GM12878 (cell line): ENCODE measurements at regions not wholly inside any gene's neighbourhood (a gene's known extent, or its start where the extent isn't known, plus 50 kb on each side); places are given as distances from the start of the nearest gene placed in this dataset.

Experiments
- ATAC-seq: fragments of 200-7000 bp; cut with Tn5 transposase; 3 replicates; pipeline ENCODE4 v1.9.1; 2020; ENCODE audit warnings: mild to moderate bottlenecking, moderate library complexity
- BruUV-seq: library from RNA; stranded (reverse); fragments of 400-500 nt; replicated peaks from 2 replicates; lab custom pipeline; 2021; lab: Mats Ljungman, UMichigan
- CTCF ChIA-PET: fragments of 300-600 bp; sonication (Branson Sonifier 250); formaldehyde crosslinking; extraction: SDS; loops from one replicate; lab custom pipeline; 2021; ENCODE audit warnings: inconsistent platforms; lab: Yijun Ruan, JAX
- POLR2A ChIA-PET: fragments of 350-600 bp; formaldehyde crosslinking; extraction: SDS; loops from one replicate; lab custom pipeline; 2021; ENCODE audit warnings: inconsistent platforms; lab: Charles Lee
- RAD21 ChIA-PET: fragments of 300-600 bp; sonication (Branson Sonifier 250); formaldehyde crosslinking; loops from one replicate; lab custom pipeline; 2023; ENCODE audit warnings: antibody characterized with exemption; ENCODE audit not compliant: unreplicated experiment; lab: Charles Lee
- SMC1A ChIA-PET: fragments of 300-600 bp; sonication (Branson Sonifier 250); formaldehyde crosslinking; loops from one replicate; lab custom pipeline; 2023; ENCODE audit not compliant: unreplicated experiment, uncharacterized antibody; lab: Charles Lee
- DNase-seq: peaks from one replicate; pipeline ENCODE4 v3.0.0-alpha.2; 2011; ENCODE audit warnings: low read depth, low spot score
- FAIRE-seq: peaks from 3 replicates; lab custom pipeline; 2011; peaks lifted over from hg19 to GRCh38; lab: Jason Lieb, UNC
- H2AFZ ChIP-seq: 2 replicates; pipeline ENCODE4 v1.6.0; 2011; ENCODE audit warnings: low read depth, low read length, control low read depth; ENCODE audit not compliant: control insufficient read depth
- H3K27ac ChIP-seq: 2 replicates; pipeline ENCODE4 v1.5.1; 2011; ENCODE audit warnings: control low read depth; ENCODE audit not compliant: control insufficient read depth, insufficient read depth
- H3K27me3 ChIP-seq, 2 experiments: replicated peaks in 1 of 2; 2 replicates each; pipeline versions ENCODE4 v1.6.0 to v1.6.1; 2011; ENCODE audit warnings: low read length in 1 of 2; ENCODE audit not compliant: control insufficient read depth in 2 of 2, insufficient read depth in 2 of 2
- H3K36me3 ChIP-seq, 2 experiments: 2 replicates each; pipeline ENCODE4 v1.5.1; 2011; ENCODE audit warnings: low read length in 1 of 2; ENCODE audit not compliant: control insufficient read depth in 2 of 2, insufficient read depth in 2 of 2
- H3K4me1 ChIP-seq: 2 replicates; pipeline ENCODE4 v1.6.1; 2011; ENCODE audit warnings: mild to moderate bottlenecking, low read length, moderate library complexity, mixed read lengths; ENCODE audit not compliant: control insufficient read depth, insufficient read depth
- H3K4me2 ChIP-seq: 2 replicates; pipeline ENCODE4 v1.6.0; 2011; ENCODE audit warnings: control low read depth; ENCODE audit not compliant: control insufficient read depth, insufficient read depth
- H3K4me3 ChIP-seq: fragments of 200-600 bp; sonication (generic); 2 replicates; pipeline ENCODE4 v1.5.1; 2016
- H3K79me2 ChIP-seq: 2 replicates; pipeline ENCODE4 v1.6.0; 2011; ENCODE audit warnings: low read length; ENCODE audit not compliant: control insufficient read depth, insufficient read depth
- H3K9ac ChIP-seq: 2 replicates; pipeline ENCODE4 v1.8.0; 2011; ENCODE audit warnings: low read length, control low read depth, mixed read lengths; ENCODE audit not compliant: control insufficient read depth, insufficient read depth
- H3K9me3 ChIP-seq: replicated peaks from 3 replicates; pipeline ENCODE4 v1.5.1; 2011; ENCODE audit warnings: mild to moderate bottlenecking, low read length; ENCODE audit not compliant: control insufficient read depth, insufficient read depth
- H4K20me1 ChIP-seq: 2 replicates; pipeline ENCODE4 v1.6.0; 2011; ENCODE audit not compliant: control insufficient read depth, insufficient read depth
- ASH2L ChIP-seq: fragments of 300-600, 200-600 bp; sonication (generic); IDR thresholded peaks from 2 replicates; pipeline ENCODE4 v1.6.1; 2017; ENCODE audit warnings: low read depth, mild to moderate bottlenecking, borderline replicate concordance
- CHD4 ChIP-seq: fragments of 200-600 bp; sonication (generic); IDR thresholded peaks from 2 replicates; pipeline ENCODE4 v1.6.1; 2016; ENCODE audit warnings: mild to moderate bottlenecking
- ETV6 ChIP-seq, 2 experiments: fragments of 450-650 bp in 1 of 2; IDR thresholded peaks in 1 of 2; conservative IDR thresholded peaks in 1 of 2; 2 replicates each; pipeline ENCODE4 v1.6.1; 2014; ENCODE audit warnings: antibody characterized with exemption in 1 of 2, borderline replicate concordance in 1 of 2, low read depth in 1 of 2, mild to moderate bottlenecking in 1 of 2, moderate library complexity in 1 of 2
- NFYA ChIP-seq: IDR thresholded peaks from 2 replicates; pipeline ENCODE4 v1.6.1; 2011; ENCODE audit warnings: low read depth, mild to moderate bottlenecking, low read length, improper control_type of control experiment, borderline replicate concordance
- RFX5 ChIP-seq: IDR thresholded peaks from 2 replicates; pipeline ENCODE4 v1.6.1; 2011; ENCODE audit warnings: low read depth, low read length, improper control_type of control experiment
- SMARCA5 ChIP-seq: fragments of 450-650 bp; IDR thresholded peaks from 2 replicates; pipeline ENCODE4 v1.6.1; 2017; ENCODE audit warnings: mild to moderate bottlenecking
- SUPT20H ChIP-seq: IDR thresholded peaks from 2 replicates; pipeline ENCODE4 v1.6.1; 2011; ENCODE audit warnings: low read depth, mild to moderate bottlenecking, low read length, moderate library complexity, borderline replicate concordance; ENCODE audit not compliant: control insufficient read depth
- ZSCAN29 ChIP-seq: fragments of 450-650 bp; IDR thresholded peaks from 2 replicates; pipeline ENCODE4 v1.6.1; 2017; ENCODE audit warnings: mild to moderate bottlenecking, moderate library complexity
- ZZZ3 ChIP-seq: IDR thresholded peaks from 2 replicates; pipeline ENCODE4 v1.6.1; 2011; ENCODE audit warnings: low read depth; ENCODE audit not compliant: control insufficient read depth, insufficient read length
- WGBS: methylation state at CpG from one replicate; pipeline ENCODE4 v1.1.6; 2016; ENCODE audit warnings: low lambda C conversion rate; ENCODE audit not compliant: insufficient replicate concordance, insufficient coverage; ENCODE audit errors: missing lambda C conversion rate; 5-methylcytosine and 5-hydroxymethylcytosine counted together
- in situ Hi-C: fragments of 300-500 bp; cut with MboI; formaldehyde crosslinking; loops from 9 replicates; pipeline ENCODE4 v1.14.3; 2018; ENCODE audit warnings: mixed read lengths
- intact Hi-C: fragments of 100-400 bp; cut with micrococcal nuclease; formaldehyde crosslinking; loops from one replicate; pipeline ENCODE4 v1.14.2; 2022; ENCODE audit not compliant: unreplicated experiment
- TF ChIP-seq, protein P1 (sequence below): fragments of 450-650 bp; IDR thresholded peaks from 2 replicates; pipeline ENCODE4 v1.6.1; 2016; ENCODE audit warnings: mild to moderate bottlenecking, moderate library complexity, borderline replicate concordance
- TF ChIP-seq, protein P2 (sequence below): fragments of 450-650 bp; formaldehyde crosslinking; IDR thresholded peaks from 2 replicates; pipeline ENCODE4 v1.5.0; 2022; ENCODE audit warnings: mild to moderate bottlenecking, missing genetic modification characterization
- TF ChIP-seq, protein P3 (sequence below): fragments of 450-650 bp; IDR thresholded peaks from 2 replicates; pipeline ENCODE4 v1.6.1; 2017; ENCODE audit warnings: mild to moderate bottlenecking, low read depth, inconsistent platforms; ENCODE audit not compliant: poor library complexity, severe bottlenecking

DNA sequence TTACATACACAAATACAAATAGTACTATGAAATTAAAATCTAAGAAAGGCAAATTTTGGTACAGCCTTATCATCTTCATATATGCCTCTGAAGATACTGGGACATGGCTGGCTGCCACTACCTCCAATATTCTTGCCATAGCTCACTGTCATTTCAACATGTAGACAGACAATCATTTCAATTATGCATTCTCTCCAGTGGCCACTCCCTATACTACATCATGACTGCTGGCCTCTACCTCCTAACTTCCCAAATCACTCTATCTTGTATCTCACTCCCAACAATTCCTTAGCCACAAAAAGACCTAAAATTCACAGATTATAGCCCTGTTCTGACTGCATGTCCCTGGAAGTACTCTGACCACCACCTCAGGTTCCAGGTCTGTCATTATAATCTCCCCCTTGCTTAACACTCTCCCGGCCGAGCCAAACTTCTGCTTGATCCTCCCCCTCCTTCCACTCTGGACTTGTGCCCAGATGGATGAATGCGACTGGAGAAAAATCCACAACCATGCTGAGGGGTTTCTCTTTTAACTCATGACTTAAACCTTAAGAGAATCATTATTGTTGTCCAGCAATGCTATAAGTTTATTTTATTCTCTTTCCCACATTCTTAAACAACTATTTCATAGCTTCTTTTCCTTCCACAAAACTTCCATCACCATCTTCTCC lies 225.3 kb upstream of the TLE4 start (continued):
- TF ChIP-seq, protein P1, sequence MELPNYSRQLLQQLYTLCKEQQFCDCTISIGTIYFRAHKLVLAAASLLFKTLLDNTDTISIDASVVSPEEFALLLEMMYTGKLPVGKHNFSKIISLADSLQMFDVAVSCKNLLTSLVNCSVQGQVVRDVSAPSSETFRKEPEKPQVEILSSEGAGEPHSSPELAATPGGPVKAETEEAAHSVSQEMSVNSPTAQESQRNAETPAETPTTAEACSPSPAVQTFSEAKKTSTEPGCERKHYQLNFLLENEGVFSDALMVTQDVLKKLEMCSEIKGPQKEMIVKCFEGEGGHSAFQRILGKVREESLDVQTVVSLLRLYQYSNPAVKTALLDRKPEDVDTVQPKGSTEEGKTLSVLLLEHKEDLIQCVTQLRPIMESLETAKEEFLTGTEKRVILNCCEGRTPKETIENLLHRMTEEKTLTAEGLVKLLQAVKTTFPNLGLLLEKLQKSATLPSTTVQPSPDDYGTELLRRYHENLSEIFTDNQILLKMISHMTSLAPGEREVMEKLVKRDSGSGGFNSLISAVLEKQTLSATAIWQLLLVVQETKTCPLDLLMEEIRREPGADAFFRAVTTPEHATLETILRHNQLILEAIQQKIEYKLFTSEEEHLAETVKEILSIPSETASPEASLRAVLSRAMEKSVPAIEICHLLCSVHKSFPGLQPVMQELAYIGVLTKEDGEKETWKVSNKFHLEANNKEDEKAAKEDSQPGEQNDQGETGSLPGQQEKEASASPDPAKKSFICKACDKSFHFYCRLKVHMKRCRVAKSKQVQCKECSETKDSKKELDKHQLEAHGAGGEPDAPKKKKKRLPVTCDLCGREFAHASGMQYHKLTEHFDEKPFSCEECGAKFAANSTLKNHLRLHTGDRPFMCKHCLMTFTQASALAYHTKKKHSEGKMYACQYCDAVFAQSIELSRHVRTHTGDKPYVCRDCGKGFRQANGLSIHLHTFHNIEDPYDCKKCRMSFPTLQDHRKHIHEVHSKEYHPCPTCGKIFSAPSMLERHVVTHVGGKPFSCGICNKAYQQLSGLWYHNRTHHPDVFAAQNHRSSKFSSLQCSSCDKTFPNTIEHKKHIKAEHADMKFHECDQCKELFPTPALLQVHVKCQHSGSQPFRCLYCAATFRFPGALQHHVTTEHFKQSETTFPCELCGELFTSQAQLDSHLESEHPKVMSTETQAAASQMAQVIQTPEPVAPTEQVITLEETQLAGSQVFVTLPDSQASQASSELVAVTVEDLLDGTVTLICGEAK = no peak
- no peak for TF ChIP-seq ETV6 (conservative IDR thresholded peaks at IDR 0.05 in 1 of 2, IDR thresholded peaks at IDR 0.05 in 1 of 2; ENCODE audit: borderline replicate concordance in 1 of 2, low read depth in 1 of 2)

DNA sequence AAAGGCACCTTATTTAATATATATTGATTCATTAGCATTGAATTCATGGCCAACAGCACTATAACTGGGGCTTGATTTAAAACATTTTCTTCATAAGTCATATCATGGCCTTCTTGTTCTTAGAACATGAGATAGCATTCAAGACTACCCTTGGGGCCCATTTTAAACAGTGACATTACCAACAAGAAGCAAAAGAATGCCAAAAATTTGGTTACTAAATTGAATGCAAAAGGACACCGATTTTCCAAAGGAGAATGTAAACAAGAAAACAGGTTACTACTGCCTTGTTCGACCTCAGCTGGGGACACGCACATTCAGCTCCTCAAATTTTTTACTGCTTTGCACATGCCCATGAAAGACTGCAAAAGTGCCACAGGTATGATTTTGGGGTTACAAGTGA lies 219.4 kb upstream of the TLE4 start:
- ATAC-seq (no peak), DNase-seq (no peak), FAIRE-seq (no peak)
- no peak overlapping the region for H2AFZ ChIP-seq
- RAD21 ChIA-PET = no interaction called here
- H3K4me2 ChIP-seq = no peak overlapping the region
- BruUV-seq = no TSS peak
- no peaks in the 10 kb centered on the region for H3K27me3 ChIP-seq
- WGBS = 34% methylated on average over 3 of the region's 3 CpGs
- H3K27ac ChIP-seq = no peak overlapping the region
- intact Hi-C loops = no loop called here
- H3K79me2 ChIP-seq = no peaks in the 10 kb centered on the region
- CTCF ChIA-PET = no interaction called here
- no peak overlapping the region for H3K4me3 ChIP-seq
- H3K36me3 ChIP-seq = no peaks in the 10 kb centered on the region
- no peaks in the 10 kb centered on the region for H3K4me1 ChIP-seq
- POLR2A ChIA-PET = no interaction called here
- H4K20me1 ChIP-seq = no peaks in the 10 kb centered on the region
- SMC1A ChIA-PET = no interaction called here
- H3K9ac ChIP-seq = no peak overlapping the region
- in situ Hi-C loops = no loop called here
- no peaks in the 10 kb centered on the region for H3K9me3 ChIP-seq
- TF ChIP-seq ZSCAN29 (no peak), ZZZ3 (no peak), CHD4 (no peak), RFX5 (no peak), SMARCA5 (no peak), ASH2L (no peak), NFYA (no peak), SUPT20H (no peak)
- TF ChIP-seq, protein P2, sequence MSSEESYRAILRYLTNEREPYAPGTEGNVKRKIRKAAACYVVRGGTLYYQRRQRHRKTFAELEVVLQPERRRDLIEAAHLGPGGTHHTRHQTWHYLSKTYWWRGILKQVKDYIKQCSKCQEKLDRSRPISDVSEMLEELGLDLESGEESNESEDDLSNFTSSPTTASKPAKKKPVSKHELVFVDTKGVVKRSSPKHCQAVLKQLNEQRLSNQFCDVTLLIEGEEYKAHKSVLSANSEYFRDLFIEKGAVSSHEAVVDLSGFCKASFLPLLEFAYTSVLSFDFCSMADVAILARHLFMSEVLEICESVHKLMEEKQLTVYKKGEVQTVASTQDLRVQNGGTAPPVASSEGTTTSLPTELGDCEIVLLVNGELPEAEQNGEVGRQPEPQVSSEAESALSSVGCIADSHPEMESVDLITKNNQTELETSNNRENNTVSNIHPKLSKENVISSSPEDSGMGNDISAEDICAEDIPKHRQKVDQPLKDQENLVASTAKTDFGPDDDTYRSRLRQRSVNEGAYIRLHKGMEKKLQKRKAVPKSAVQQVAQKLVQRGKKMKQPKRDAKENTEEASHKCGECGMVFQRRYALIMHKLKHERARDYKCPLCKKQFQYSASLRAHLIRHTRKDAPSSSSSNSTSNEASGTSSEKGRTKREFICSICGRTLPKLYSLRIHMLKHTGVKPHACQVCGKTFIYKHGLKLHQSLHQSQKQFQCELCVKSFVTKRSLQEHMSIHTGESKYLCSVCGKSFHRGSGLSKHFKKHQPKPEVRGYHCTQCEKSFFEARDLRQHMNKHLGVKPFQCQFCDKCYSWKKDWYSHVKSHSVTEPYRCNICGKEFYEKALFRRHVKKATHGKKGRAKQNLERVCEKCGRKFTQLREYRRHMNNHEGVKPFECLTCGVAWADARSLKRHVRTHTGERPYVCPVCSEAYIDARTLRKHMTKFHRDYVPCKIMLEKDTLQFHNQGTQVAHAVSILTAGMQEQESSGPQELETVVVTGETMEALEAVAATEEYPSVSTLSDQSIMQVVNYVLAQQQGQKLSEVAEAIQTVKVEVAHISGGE (CRISPR knock-in tag) = no peak
- TF ChIP-seq, protein P3, sequence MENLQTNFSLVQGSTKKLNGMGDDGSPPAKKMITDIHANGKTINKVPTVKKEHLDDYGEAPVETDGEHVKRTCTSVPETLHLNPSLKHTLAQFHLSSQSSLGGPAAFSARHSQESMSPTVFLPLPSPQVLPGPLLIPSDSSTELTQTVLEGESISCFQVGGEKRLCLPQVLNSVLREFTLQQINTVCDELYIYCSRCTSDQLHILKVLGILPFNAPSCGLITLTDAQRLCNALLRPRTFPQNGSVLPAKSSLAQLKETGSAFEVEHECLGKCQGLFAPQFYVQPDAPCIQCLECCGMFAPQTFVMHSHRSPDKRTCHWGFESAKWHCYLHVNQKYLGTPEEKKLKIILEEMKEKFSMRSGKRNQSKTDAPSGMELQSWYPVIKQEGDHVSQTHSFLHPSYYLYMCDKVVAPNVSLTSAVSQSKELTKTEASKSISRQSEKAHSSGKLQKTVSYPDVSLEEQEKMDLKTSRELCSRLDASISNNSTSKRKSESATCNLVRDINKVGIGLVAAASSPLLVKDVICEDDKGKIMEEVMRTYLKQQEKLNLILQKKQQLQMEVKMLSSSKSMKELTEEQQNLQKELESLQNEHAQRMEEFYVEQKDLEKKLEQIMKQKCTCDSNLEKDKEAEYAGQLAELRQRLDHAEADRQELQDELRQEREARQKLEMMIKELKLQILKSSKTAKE = no peak
